ENCODE measurements at regions not wholly inside any gene's neighbourhood (a gene's known extent, or its start where the extent isn't known, plus 50 kb on each side); places are given as distances from the start of the nearest gene placed in this dataset.

DNA sequence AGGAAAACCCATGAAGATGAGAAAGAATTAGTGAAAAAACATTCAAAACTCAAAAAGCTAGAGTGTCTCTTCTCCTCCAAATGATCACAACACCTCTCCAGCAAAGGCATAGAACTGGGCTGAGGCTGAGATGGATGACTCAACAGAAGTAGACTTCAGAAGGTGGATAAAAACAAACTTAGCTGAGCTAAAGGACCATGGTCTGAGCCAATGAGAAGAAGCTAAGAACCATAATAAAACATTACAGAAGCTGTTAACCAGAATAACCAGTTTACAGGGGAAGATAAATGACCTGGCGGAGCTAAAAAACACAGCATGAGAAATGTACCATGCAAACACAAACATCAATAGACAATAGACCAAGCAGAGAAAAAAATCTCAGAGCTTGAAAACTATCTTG is 904.1 kb upstream of the MANEA start:
- no peak for TF ChIP-seq POLR2AphosphoS5 (IDR thresholded peaks at IDR 0.05; ENCODE audit: low read depth, low read length)
- no peak for TF ChIP-seq TAF1 (IDR thresholded peaks at IDR 0.05; ENCODE audit: borderline replicate concordance, insufficient read depth, low read length)
- TF ChIP-seq SIN3A (IDR thresholded peaks at IDR 0.05; ENCODE audit: borderline replicate concordance, insufficient read depth, low read length) = no peak

All from PFSK-1 (cell line).